BLaER1 treated with 17β-estradiol and CSF1 and Interleukin-3, amounts not matched to agents 10 nM and 100 nM (cell line): ENCODE measurements at regions not wholly inside any gene's neighbourhood (a gene's known extent, or its start where the extent isn't known, plus 50 kb on each side); places are given as distances from the start of the nearest gene placed in this dataset.

Experiments used
- H3K27ac ChIP-seq, 11 experiments: shearing (Covaris generic); formaldehyde crosslinking; 2 replicates each; pipeline ENCODE4 v1.8.1; 2022
- H3K27me3 ChIP-seq, 11 experiments: shearing (Covaris generic); formaldehyde crosslinking; 2 replicates each; pipeline ENCODE4 v1.8.1; 2022
- H3K36me3 ChIP-seq, 11 experiments: shearing (Covaris generic); formaldehyde crosslinking; 2 replicates each; pipeline ENCODE4 v1.8.1; 2022
- H3K4me1 ChIP-seq, 10 experiments: shearing (Covaris generic); formaldehyde crosslinking; 2 replicates each; pipeline ENCODE4 v1.8.1; 2022
- H3K4me2 ChIP-seq, 11 experiments: shearing (Covaris generic); formaldehyde crosslinking; 2 replicates each; pipeline ENCODE4 v1.8.1; 2022
- H3K4me3 ChIP-seq, 10 experiments: shearing (Covaris generic); formaldehyde crosslinking; 2 replicates each; pipeline ENCODE4 v1.8.1; 2022
- H3K9ac ChIP-seq, 11 experiments: shearing (Covaris generic); formaldehyde crosslinking; 2 replicates each; pipeline ENCODE4 v1.8.1; 2022
- H3K9me3 ChIP-seq, 11 experiments: shearing (Covaris generic); formaldehyde crosslinking; replicated peaks in 1 of 11; 2 replicates each; pipeline ENCODE4 v1.8.1; 2022
- H4K20me1 ChIP-seq, 11 experiments: shearing (Covaris generic); formaldehyde crosslinking; 2 replicates each; pipeline ENCODE4 v1.8.1; 2022
- Cebpa-rat ChIP-seq, 11 experiments: shearing (Covaris generic); IDR thresholded peaks; 2 replicates each; pipeline ENCODE4 v1.8.1; 2022

GRCh38 chr18:54032412-54032811, 192.1 kb downstream of the MBD2 start:
- no peaks in the 10 kb centered on the region for H3K27me3 ChIP-seq
- no peaks in the 10 kb centered on the region for H3K9me3 ChIP-seq

GRCh38 chr18:54031243-54031642, 193.2 kb downstream of the MBD2 start:
- TF ChIP-seq Cebpa-rat (IDR thresholded peaks at IDR 0.05): no peak
- Histone ChIP-seq H3K27ac (no peak overlapping the region), H3K27me3 (no peaks in the 10 kb centered on the region)

More at GRCh38 chr18:54032412-54032811, 192.1 kb downstream of the MBD2 start:
- Histone ChIP-seq H3K4me1 (no peaks in the 10 kb centered on the region), H3K4me2 (no peak overlapping the region), H3K9ac (no peak overlapping the region), H3K36me3 (no peaks in the 10 kb centered on the region), H4K20me1 (no peaks in the 10 kb centered on the region), H3K4me3 (no peak overlapping the region), H3K27ac (no peak overlapping the region)
- TF ChIP-seq Cebpa-rat (IDR thresholded peaks at IDR 0.05): no peak

GRCh38 chr18:54030434-54030833, 194.0 kb downstream of the MBD2 start:
- Histone ChIP-seq H3K27ac (no peak overlapping the region), H3K9ac (no peak overlapping the region), H3K27me3 (no peaks in the 10 kb centered on the region), H3K36me3 (no peaks in the 10 kb centered on the region), H3K4me3 (no peak overlapping the region), H4K20me1 (no peaks in the 10 kb centered on the region), H3K4me1 (no peaks in the 10 kb centered on the region), H3K9me3 (0 out of 22 replicates have a peak, but pooled peaks cover 0 to 4% (median 0%) of the 10 kb centered on the region in 11 experiments), H3K4me2 (no peak overlapping the region)
- no peak for TF ChIP-seq Cebpa-rat (IDR thresholded peaks at IDR 0.05)

More at GRCh38 chr18:54031243-54031642, 193.2 kb downstream of the MBD2 start:
- Histone ChIP-seq H4K20me1 (no peaks in the 10 kb centered on the region), H3K4me1 (no peaks in the 10 kb centered on the region), H3K4me3 (no peak overlapping the region), H3K9me3 (no peaks in the 10 kb centered on the region), H3K9ac (no peak overlapping the region), H3K4me2 (no peak overlapping the region), H3K36me3 (no peaks in the 10 kb centered on the region)

GRCh38 chr18:54023471-54023870, 201.0 kb downstream of the MBD2 start:
- 0 out of 22 replicates have a peak, but pooled peaks cover 0 to 5% (median 0%) of the 10 kb centered on the region in 11 experiments for H3K9me3 ChIP-seq
- peak overlapping the region in 10 of 11 experiments; percentile 7 to 52 (median 32); a peak in 13 of 22 replicates for H3K4me2 ChIP-seq
- TF ChIP-seq Cebpa-rat (IDR thresholded peaks at IDR 0.05): no peak
- no peak overlapping the region for H3K27ac ChIP-seq
- H3K4me3 ChIP-seq: no peak overlapping the region
- peaks cover 4 to 11% (median 9%) of the 10 kb centered on the region in 10 experiments; a peak in 15 of 20 replicates for H3K4me1 ChIP-seq
- no peaks in the 10 kb centered on the region for H3K36me3 ChIP-seq
- H3K9ac ChIP-seq: no peak overlapping the region
- H3K27me3 ChIP-seq: no peaks in the 10 kb centered on the region
- no peaks in the 10 kb centered on the region for H4K20me1 ChIP-seq

GRCh38 chr18:54020966-54021365, 203.5 kb downstream of the MBD2 start:
- Histone ChIP-seq H3K4me1 (peaks cover 4 to 11% (median 9%) of the 10 kb centered on the region in 10 experiments; a peak in 15 of 20 replicates), H3K9ac (no peak overlapping the region), H3K27me3 (no peaks in the 10 kb centered on the region), H4K20me1 (no peaks in the 10 kb centered on the region), H3K27ac (no peak overlapping the region), H3K9me3 (0 out of 22 replicates have a peak, but pooled peaks cover 0 to 5% (median 0%) of the 10 kb centered on the region in 11 experiments), H3K36me3 (no peaks in the 10 kb centered on the region), H3K4me2 (no peak overlapping the region), H3K4me3 (no peak overlapping the region)
- TF ChIP-seq Cebpa-rat (IDR thresholded peaks at IDR 0.05): no peak

- no peak overlapping the region for H3K4me2 ChIP-seq
- no peak overlapping the region for H3K27ac ChIP-seq
Measured at GRCh38 chr18:54020156-54020745, 204.2 kb downstream of the MBD2 start.

GRCh38 chr18:54019641-54020040, 204.8 kb downstream of the MBD2 start:
- H3K36me3 ChIP-seq: no peaks in the 10 kb centered on the region
- no peaks in the 10 kb centered on the region for H3K9me3 ChIP-seq
- H3K4me3 ChIP-seq: no peak overlapping the region
- H3K4me1 ChIP-seq: peaks cover 4 to 11% (median 9%) of the 10 kb centered on the region in 10 experiments; a peak in 15 of 20 replicates
- H4K20me1 ChIP-seq: no peaks in the 10 kb centered on the region
- H3K27me3 ChIP-seq: no peaks in the 10 kb centered on the region
- no peak overlapping the region for H3K4me2 ChIP-seq
- no peak overlapping the region for H3K9ac ChIP-seq
- TF ChIP-seq Cebpa-rat (IDR thresholded peaks at IDR 0.05): no peak
- H3K27ac ChIP-seq: no peak overlapping the region

More at GRCh38 chr18:54020156-54020745, 204.2 kb downstream of the MBD2 start:
- Histone ChIP-seq H4K20me1 (no peaks in the 10 kb centered on the region), H3K4me1 (peaks cover 4 to 11% (median 9%) of the 10 kb centered on the region in 10 experiments; a peak in 15 of 20 replicates), H3K9me3 (no peaks in the 10 kb centered on the region), H3K9ac (no peak overlapping the region), H3K4me3 (no peak overlapping the region), H3K27me3 (no peaks in the 10 kb centered on the region), H3K36me3 (no peaks in the 10 kb centered on the region)
- no peak for TF ChIP-seq Cebpa-rat (IDR thresholded peaks at IDR 0.05)

- Histone ChIP-seq H3K27me3 (no peaks in the 10 kb centered on the region), H3K4me1 (no peaks in the 10 kb centered on the region), H4K20me1 (no peaks in the 10 kb centered on the region), H3K9ac (no peak overlapping the region), H3K36me3 (no peaks in the 10 kb centered on the region), H3K9me3 (no peaks in the 10 kb centered on the region), H3K4me2 (no peak overlapping the region), H3K4me3 (no peak overlapping the region), H3K27ac (no peak overlapping the region)
- no peak for TF ChIP-seq Cebpa-rat (IDR thresholded peaks at IDR 0.05)
Measured at GRCh38 chr18:54013452-54013851, 211.0 kb downstream of the MBD2 start.

GRCh38 chr18:54004828-54005227, 219.6 kb downstream of the MBD2 start:
- no peaks in the 10 kb centered on the region; a peak in 1 of 22 replicates for H3K9me3 ChIP-seq
- H3K9ac ChIP-seq: no peak overlapping the region

GRCh38 chr18:54003195-54003594, 221.3 kb downstream of the MBD2 start:
- Histone ChIP-seq H3K9ac (no peak overlapping the region), H3K27me3 (no peaks in the 10 kb centered on the region), H3K27ac (no peak overlapping the region), H3K4me2 (no peak overlapping the region), H3K4me3 (no peak overlapping the region), H3K4me1 (peaks cover 0 to 5% (median 0%) of the 10 kb centered on the region in 10 experiments; a peak in 1 of 20 replicates), H3K9me3 (no peaks in the 10 kb centered on the region; a peak in 1 of 22 replicates), H4K20me1 (no peaks in the 10 kb centered on the region), H3K36me3 (no peaks in the 10 kb centered on the region)
- no peak for TF ChIP-seq Cebpa-rat (IDR thresholded peaks at IDR 0.05)

More at GRCh38 chr18:54004828-54005227, 219.6 kb downstream of the MBD2 start:
- TF ChIP-seq Cebpa-rat (IDR thresholded peaks at IDR 0.05): no peak
- Histone ChIP-seq H3K27ac (no peak overlapping the region), H3K36me3 (no peaks in the 10 kb centered on the region), H4K20me1 (no peaks in the 10 kb centered on the region), H3K4me1 (peaks cover 0 to 5% (median 0%) of the 10 kb centered on the region in 10 experiments; a peak in 1 of 20 replicates), H3K4me2 (no peak overlapping the region), H3K27me3 (no peaks in the 10 kb centered on the region), H3K4me3 (no peak overlapping the region)
